ENCODE measurements at regions not wholly inside any gene's neighbourhood (a gene's known extent, or its start where the extent isn't known, plus 50 kb on each side); places are given as distances from the start of the nearest gene placed in this dataset.

GRCh38 chr7:156067156-156067555 is 254.9 kb upstream of the SHH start:
- TF ChIP-seq, protein P1, sequence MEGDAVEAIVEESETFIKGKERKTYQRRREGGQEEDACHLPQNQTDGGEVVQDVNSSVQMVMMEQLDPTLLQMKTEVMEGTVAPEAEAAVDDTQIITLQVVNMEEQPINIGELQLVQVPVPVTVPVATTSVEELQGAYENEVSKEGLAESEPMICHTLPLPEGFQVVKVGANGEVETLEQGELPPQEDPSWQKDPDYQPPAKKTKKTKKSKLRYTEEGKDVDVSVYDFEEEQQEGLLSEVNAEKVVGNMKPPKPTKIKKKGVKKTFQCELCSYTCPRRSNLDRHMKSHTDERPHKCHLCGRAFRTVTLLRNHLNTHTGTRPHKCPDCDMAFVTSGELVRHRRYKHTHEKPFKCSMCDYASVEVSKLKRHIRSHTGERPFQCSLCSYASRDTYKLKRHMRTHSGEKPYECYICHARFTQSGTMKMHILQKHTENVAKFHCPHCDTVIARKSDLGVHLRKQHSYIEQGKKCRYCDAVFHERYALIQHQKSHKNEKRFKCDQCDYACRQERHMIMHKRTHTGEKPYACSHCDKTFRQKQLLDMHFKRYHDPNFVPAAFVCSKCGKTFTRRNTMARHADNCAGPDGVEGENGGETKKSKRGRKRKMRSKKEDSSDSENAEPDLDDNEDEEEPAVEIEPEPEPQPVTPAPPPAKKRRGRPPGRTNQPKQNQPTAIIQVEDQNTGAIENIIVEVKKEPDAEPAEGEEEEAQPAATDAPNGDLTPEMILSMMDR (IDR thresholded peaks at IDR 0.05): no peak

DNA sequence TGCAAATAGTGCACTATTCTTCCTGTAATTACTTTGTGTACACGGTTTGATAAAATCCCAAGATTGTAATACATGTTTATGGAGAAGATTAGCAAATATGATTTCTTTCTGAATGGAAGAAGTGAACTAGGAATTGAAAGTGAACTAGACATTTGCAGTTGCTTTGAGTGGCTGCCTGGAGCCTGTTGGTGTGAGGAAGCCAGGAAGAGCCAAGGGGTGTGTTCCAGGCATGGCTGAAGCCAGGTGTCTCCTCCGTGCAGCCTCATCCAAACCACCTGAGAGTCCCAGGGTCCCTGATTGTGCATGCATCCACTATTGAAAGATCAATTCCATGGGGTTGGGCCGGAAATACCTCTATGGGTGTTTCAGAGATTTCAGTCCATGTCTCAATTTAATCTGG is 253.1 kb upstream of the SHH start:
- TF ChIP-seq, protein P1 (IDR thresholded peaks at IDR 0.05): no peak

GRCh38 chr7:156064971-156065386 is 252.7 kb upstream of the SHH start:
- TF ChIP-seq, protein P1 (IDR thresholded peaks at IDR 0.05): no peak

GRCh38 chr7:156063241-156063810 is 251.1 kb upstream of the SHH start:
- TF ChIP-seq, protein P1 (IDR thresholded peaks at IDR 0.05): no peak

DNA sequence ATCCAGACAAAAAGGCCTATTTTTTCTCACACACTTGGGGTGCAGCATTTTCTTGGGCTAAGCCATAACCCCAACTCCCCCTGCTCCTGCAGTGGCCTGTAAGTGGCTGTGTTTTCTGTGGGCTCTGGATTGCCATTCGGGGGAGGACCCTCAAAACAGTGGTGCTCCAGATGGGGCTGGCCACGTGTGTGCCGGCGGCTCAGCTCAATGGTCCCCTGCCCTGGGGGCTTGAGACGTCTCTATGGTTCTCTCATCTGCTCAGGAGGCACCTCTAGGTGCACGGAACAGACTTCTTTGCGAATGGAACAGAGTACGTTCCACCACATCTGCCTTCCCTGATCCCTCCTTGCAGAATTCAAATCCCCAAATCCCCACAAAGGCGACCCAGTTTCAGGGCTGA is 250.0 kb upstream of the SHH start:
- TF ChIP-seq, protein P1 (IDR thresholded peaks at IDR 0.05): no peak

GRCh38 chr7:156061689-156062255 is 249.5 kb upstream of the SHH start:
- TF ChIP-seq, protein P1 (IDR thresholded peaks at IDR 0.05): no peak

GRCh38 chr7:156060925-156061324 is 248.7 kb upstream of the SHH start:
- TF ChIP-seq, protein P1 (IDR thresholded peaks at IDR 0.05): no peak

DNA sequence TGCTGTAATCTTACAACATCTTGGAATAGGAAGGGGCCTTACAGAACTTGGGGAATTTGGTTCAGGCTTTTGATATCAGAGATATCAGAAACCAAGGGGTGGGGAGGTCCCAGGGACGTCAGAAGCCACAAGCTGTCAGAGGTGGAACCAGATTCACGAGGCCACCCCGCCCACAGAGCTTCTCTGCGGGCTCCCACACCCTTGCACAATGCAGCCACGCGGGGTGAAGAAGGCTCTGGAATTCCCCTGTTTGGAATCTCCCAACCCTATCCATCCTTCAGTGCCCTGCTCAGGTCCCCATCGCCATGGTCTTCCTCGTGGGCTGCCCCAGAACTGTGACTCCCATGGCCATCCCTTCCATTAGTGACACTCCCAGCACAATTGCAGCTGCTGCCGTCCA is 247.1 kb upstream of the SHH start:
- TF ChIP-seq, protein P1 (IDR thresholded peaks at IDR 0.05): no peak
